Renal cortical epithelial cell (primary cell): ENCODE measurements at regions not wholly inside any gene's neighbourhood (a gene's known extent, or its start where the extent isn't known, plus 50 kb on each side); places are given as distances from the start of the nearest gene placed in this dataset.

Experiments
- DNase-seq: peaks from one replicate; pipeline ENCODE4 v3.0.0-alpha.2; 2011; ENCODE audit warnings: low read depth

DNA sequence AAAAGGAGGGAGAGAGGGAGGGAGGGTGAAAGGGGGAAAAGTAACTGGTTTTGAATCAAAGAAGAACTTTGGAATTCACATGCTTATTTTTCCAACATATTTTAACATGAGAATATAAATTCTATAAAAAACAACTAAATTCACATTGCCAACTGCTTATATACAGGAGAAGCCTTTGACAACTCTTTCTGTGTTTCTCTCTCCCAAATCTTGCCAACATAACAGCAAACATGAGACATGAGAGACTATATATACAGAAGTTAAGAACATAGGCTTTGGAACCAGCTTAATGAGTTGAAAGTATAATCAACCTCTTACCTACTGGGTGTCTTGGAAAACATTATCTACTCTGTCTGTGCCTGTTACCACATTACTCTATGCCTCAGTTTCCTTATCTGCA lies 493.3 kb downstream of the RFC3 start:
- DNase-seq = no peak

DNA sequence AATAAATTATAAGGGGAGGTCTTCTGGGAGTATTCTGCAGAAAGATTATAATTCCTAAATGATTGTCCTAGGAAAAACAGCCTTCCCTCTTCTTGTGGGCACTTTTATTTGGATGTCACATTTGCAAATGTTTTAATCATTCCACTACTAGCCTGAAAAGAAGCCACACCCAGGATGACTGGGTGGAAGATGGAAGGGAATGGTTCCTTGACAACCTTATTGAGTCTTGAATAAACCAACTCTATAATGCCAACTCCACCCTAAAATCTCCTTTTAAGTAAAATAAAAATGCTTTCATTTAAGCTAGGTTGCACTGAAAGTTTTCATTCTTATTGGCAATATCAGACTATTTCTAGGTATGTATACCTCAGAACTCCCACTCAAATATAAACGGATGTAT lies 494.6 kb downstream of the RFC3 start:
- no peak for DNase-seq

DNA sequence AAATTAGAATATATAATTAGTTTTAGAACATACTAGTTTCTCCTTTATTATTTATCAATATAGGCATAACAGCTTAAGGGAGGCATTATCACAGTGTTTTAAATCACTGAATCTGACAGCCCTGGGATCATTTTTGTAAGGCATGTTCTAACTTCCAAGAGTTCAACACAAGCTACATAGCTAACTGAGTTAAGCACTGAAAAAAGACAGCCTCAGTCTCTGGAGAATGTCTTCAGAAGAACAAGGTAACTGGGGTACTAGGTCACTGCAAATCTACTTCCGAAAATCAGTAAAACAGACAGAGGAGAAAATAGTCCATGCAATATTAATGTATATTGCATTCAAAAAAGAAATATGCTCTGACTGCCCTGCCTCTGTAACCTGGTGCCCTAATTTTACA lies 502.1 kb downstream of the RFC3 start:
- no peak for DNase-seq

- DNase-seq = no peak
Measured at GRCh38 chr13:34322014-34322742, 504.2 kb downstream of the RFC3 start.

DNA sequence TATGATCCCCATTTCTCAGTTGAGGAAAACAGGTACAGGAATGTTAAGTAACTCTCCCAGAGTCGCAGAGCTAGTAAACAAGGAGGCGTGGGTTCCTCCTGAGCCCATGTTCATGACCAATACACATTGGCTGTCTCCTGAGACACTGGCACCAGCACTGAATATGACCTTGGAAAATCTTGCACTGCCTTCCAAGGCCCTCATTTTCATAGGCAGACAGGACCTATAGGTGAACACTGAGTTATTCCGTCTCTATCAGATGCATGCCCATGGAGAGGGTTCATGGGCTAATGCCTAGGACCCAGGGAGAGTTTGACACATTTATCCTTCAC lies 504.8 kb downstream of the RFC3 start:
- no peak for DNase-seq

DNA sequence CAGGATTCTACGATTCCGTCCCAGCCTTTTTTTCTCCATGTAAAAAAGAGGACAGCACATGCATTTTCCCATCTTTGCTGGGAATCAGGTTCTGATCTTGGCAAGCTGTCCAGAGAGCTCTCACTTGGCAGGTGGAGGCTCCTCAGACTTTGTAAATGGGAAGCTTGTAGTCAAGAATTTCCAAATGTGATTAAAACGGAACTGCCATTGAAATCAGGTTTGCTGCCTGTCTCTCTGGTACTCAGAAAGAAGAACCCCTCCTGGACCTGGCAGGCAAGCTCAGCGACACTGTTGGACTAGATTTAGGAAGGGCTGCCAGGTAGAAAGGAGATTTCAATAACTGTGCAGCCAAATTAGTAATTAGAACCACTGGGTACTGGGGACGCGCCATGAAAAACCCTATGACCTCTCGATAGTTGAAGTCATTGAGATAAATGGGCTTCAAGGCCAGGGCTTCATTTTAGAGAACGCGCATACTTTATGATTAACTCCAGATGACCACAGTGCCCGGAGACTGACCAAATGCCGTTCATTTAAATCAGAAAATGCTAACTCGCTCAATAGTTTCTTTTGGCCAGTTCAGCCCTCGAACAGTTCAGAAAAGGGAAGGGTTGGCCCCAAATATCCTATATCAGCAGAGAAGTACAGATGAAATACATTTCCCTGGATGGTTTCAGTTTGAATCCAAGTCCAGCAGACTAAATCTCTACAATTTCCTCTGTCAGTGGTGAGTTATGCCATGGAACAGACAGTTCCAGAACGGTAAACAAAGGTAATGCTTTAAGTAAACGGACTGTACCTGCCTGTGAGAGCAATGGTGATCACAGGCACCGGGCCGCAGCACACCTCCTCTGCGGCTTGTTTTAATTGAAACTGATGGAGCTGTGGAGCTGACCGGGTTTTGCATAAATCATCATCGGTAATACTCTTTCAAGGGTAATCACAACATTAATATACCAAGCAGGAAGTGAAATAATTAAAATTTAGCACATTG lies 517.4 kb downstream of the RFC3 start:
- DNase-seq = no peak

DNA sequence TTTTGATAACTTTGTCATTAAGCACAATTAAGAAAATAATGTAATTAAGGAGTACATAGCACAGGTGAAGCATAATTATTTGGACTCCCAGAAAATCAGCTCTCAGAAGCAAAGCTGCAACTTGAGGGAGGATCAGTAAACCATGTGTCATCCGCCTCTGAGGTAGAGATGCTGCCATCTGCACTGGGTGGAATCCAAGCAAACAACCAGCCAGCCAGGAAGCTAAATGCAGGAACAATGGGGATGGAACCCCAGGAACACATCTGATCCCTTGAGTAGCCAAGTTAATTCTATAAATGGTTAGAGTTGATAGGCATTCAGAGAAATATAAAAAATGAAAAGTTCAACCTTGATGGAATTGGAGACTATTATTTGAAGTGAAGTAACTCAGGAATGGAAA lies 520.2 kb downstream of the RFC3 start:
- no peak for DNase-seq

DNA sequence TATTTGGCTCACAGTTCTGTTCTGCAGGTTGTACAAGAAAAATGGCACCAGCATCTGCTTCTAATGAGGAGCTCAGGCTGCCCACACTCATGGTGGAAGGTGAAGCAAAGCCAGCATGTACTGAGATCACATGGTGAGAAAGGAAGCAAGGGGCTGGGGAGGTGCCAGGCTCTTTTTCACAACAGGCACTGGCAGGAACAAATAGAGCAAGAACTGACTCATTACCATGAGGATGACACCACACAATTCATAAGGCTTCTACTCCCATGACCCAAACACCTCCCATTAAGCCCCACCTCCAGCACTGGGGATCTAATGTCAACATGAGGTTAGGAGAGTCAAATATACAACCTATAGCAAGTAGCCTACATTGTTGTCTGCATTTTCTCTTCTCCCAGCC lies 522.6 kb downstream of the RFC3 start:
- DNase-seq = peak; percentile 81

DNA sequence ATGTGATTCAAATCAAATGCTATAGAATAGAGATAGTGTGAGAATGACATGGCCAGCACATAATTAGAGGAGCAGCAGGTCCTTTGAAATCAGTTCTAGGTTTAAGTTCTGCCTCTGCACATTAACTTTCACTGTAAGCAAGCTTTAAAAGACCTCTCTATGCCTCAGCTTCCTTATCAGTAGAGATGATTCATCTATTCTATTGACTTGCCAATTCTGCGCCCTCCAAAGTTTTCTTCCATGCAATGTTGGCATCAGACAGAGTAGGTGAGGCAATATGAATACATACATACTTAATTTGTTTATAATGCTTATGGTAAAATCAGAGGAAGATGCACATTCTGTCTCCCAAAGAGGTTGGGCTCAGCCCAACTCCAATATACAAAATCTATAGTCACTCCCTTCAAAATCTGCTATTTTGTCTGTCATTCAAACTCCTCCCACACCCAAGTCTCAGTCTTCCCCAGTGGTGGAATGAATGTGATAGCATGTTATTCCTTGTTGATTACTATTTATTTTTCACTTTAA lies 525.5 kb downstream of the RFC3 start:
- DNase-seq = no peak

DNA sequence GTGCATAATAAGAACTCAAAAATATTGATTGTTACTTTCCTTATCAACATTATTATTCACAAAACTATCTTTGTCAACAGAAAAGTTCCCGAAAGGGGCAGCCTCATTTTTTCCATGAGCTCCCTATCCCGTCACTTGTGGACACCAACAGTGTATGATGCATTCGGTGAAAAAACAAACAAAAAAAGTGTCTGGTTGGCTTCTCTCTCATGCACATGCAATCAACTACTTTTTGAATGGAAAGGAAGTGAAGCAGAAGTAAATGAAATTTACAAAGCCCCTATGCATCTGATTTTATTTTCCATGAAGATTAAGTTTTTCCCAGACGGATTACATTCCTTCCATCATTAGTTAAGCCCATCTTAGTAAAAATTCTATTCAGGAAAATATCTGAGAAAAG lies 526.9 kb downstream of the RFC3 start:
- DNase-seq = no peak

DNA sequence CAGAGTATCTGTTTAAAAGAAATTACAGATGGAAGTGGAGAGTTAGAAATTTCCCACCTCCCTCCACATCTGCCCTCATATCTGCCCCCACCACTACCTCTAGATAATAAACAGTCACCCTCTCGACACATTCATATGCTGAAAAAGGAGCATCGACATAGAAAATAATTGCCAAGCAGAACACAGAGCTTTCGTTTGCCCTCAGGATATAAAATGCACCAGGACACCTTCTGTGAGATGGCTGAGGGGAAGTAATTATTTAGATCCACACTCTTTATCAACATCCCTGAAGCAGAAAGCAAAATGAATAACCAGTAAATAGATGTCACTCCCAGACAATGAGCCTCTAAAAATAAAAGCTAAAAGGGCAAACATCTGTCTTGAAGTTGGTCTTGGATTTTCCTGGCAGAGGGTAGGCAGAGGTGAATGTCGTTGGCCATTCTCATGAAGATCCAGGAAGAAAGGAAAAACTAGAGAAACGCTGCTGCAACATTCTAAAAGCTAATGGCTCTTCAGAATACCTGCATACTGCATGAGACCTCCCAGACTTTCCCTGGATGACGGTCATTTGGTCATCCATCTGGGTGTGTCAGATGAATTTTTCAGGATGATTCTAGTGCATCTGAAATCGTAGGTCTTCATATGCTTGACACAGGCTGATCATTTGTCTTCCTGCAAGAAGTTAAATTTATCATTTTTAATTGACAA lies 527.5 kb downstream of the RFC3 start:
- no peak for DNase-seq

DNA sequence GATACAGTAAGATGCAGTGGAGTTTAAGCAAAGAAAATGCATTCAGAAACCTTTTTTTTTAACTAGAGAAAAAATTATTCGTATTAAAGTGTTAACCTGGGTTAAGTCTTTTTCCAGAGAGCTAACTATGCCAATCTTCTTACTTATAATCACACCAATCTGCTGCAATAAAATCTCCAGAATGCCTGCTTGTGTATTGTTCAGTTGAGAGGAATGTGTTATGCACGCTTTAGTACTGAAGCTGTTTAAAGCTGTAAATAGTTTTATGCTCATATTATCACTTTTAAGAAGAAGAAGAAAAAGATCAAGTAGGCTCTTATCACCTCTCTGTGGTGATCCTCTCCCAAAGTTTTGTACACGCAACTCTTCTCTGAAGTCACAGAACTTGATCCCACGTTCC lies 528.7 kb downstream of the RFC3 start:
- DNase-seq = no peak

GRCh38 chr13:34347784-34348573 lies 530.0 kb downstream of the RFC3 start:
- peak; percentile 91 for DNase-seq

DNA sequence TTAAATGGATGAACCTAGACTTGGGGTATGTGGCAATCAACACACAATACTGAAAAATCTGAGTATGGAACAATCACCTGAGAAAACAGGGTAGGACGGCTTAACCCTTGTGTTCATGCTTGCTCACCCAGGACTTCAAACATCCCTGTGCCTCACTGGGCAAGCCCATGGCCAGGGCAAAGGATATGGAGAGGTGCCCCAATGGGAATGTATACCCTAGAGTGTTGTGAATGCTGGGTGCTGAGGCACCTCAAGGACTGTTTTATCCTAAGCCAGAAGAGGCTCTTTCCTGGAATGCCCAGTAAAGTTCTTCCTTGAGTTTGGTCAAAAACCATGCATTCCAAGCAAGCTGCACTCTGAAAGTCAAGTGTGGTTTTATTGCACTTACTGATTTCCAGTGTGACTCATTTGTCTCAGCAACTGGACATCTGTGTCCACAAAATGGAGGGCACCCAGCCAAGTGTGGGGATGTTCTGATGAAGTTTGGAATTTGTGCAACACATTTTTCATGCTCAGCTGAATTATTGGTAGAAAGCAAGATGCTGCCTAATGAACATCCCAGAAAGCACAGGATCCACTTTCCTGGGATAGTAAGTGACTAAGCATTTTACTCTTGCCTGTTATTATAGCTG lies 531.3 kb downstream of the RFC3 start:
- DNase-seq = peak; percentile 96

GRCh38 chr13:34350671-34351070 lies 532.7 kb downstream of the RFC3 start:
- no peak for DNase-seq

DNA sequence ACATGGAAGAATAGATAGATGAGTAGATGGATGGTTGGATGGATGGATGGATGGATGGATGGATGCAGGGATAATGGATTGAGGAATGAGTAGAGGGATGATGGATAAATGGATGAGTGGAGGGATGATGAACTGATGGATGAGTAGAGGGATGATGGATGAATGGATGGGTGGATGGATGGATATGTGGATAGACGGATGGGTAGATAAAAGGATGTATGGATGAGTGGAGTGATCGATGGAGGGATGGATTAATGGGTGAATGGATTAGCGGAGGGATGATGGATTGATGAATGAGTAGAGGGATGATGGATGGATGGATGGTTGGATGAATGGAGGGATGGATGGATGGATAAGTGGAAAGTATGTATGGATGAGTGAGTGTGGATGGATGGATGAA lies 533.2 kb downstream of the RFC3 start:
- DNase-seq = no peak

GRCh38 chr13:34352958-34353357 lies 535.0 kb downstream of the RFC3 start:
- DNase-seq = no peak

- DNase-seq = no peak
Measured at GRCh38 chr13:34356686-34357434, 538.9 kb downstream of the RFC3 start.

DNA sequence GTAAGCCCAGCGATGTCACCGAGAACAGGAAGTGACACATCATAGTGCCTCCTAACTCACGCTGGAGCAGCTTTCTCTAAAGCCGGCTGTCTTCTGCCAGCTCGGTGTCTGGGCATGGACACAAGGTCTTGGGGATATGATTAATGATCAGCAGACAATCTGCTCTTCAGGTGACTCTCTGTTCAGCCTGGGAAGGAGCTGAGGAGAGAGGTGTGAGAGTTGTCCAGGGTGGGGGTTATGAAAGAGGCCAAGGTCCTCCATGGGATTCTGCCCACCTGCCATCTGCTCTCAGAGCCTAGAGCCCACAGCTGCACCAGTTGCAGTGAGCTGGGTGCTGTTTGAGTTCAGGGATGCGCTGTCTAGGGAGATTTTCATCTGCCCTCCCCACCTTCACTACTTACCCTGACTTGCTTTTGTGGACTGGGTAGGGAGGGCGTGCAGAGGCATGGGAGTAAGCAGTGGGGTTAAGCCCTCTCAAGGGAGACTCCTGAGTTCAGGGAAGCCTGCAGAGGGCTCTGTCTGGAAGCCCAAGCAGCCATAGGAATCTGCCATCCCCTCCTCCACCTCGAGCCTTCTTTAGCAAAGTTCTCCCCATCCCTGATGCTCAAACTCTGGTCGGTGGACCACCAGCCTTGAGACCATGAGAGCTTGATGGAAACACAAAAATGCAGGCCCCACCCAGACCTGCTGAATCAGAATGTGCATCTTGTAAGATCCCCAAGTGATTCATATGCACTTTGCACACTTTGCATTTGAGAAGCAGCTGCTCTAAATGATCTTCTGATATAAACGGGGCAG lies 539.7 kb downstream of the RFC3 start:
- peak; percentile 61 for DNase-seq
